ENCODE measurements at regions not wholly inside any gene's neighbourhood (a gene's known extent, or its start where the extent isn't known, plus 50 kb on each side); places are given as distances from the start of the nearest gene placed in this dataset.
"Not testable (repeated sequence)": the region's sequence is repeated elsewhere in the genome, so short reads cannot be mapped to it uniquely, and the experiment has no call there.

GRCh38 chr16:26454102-26454501 lies 612.6 kb upstream of the C16orf82 start:
- TF ChIP-seq CTCF (IDR thresholded peaks at IDR 0.05) = no peak
- Histone ChIP-seq H3K4me3 (no peak overlapping the region), H3K9me3 (peaks cover 4% of the 10 kb centered on the region), H3K36me3 (ENCODE audit: low read depth) (no peaks in the 10 kb centered on the region), H3K4me1 (ENCODE audit: low read depth) (no peaks in the 10 kb centered on the region)
- no peak for DNase-seq
- intact Hi-C loops (cut with DNase I, micrococcal nuclease) = no loop called here
- ATAC-seq = no peak

DNA sequence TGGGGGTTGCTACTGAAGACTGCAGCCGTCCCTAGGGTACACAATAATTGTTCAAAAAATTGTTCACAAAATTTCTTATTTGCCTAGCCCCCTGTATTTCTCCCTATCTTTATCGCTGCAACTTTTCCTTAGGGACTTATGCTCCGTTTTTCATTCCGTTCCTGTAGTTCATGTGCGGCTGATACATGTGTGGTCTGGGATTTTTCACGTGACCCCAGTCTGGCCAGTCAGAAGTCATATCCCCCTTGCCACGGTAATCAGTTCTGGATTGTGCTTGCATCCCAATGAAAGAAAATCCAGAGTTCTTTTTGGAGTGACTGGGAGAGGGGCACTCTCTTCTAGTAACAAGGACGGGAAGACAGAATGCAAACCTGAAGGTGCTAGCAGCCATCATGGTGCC lies 610.7 kb upstream of the C16orf82 start:
- intact Hi-C loops (cut with DNase I, micrococcal nuclease) = no loop called here
- no peak for ATAC-seq

GRCh38 chr16:26457095-26457494 lies 609.6 kb upstream of the C16orf82 start:
- intact Hi-C loops (cut with DNase I, micrococcal nuclease) = no loop called here
- TF ChIP-seq CTCF (IDR thresholded peaks at IDR 0.05) = no peak
- no peak for DNase-seq

More for the DNA sequence above, 610.7 kb upstream of the C16orf82 start:
- H3K9me3 ChIP-seq = peaks cover 4% of the 10 kb centered on the region
- DNase-seq = no peak
- TF ChIP-seq CTCF (IDR thresholded peaks at IDR 0.05) = no peak
- H3K4me1 ChIP-seq (ENCODE audit: low read depth) = no peaks in the 10 kb centered on the region
- H3K36me3 ChIP-seq (ENCODE audit: low read depth) = no peaks in the 10 kb centered on the region
- H3K4me3 ChIP-seq = no peak overlapping the region

GRCh38 chr16:26457882-26458281 lies 608.8 kb upstream of the C16orf82 start:
- intact Hi-C loops (cut with DNase I, micrococcal nuclease) = no loop called here
- ATAC-seq (no peak), DNase-seq (no peak)
- Histone ChIP-seq H3K36me3 (ENCODE audit: low read depth) (no peaks in the 10 kb centered on the region), H3K4me3 (no peak overlapping the region), H3K9me3 (peaks cover 4% of the 10 kb centered on the region), H3K4me1 (ENCODE audit: low read depth) (no peaks in the 10 kb centered on the region)
- no peak for TF ChIP-seq CTCF (IDR thresholded peaks at IDR 0.05)

More at GRCh38 chr16:26457095-26457494, 609.6 kb upstream of the C16orf82 start:
- H3K9me3 ChIP-seq = peaks cover 4% of the 10 kb centered on the region
- H3K4me1 ChIP-seq (ENCODE audit: low read depth) = no peaks in the 10 kb centered on the region
- H3K4me3 ChIP-seq = no peak overlapping the region
- no peak for ATAC-seq
- no peaks in the 10 kb centered on the region for H3K36me3 ChIP-seq (ENCODE audit: low read depth)

DNA sequence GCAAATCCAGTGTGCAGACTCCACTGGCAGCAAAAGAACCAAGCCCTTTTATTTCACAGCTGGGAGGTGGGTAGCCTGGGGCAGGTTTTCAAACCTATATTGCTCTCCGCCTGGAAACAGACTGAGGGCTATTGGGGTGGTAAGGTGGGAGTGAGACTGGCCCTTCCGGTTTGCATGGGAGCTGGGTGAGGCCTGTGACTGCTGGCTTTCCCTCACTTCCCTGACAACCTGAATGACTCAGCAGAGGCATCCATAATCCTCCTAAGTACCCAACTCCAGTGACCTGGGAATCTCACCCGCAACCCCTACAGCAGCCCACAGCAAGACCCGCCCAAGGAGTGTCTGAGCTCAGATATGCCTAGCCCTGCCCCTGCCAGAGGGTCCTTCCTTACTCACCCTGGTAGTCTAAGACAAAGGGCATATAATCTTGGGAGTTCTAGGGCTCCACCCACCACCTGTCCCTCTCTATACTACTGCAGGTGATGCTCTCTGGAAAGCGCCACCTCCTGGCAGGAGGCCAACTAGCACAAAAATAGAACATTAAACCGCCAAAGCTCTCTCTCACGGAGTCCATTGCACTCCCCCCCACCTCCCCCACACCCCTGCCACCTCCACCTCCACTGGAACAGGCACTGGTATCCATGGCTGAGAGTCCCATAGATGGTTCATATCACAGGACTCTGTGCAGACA lies 602.0 kb upstream of the C16orf82 start:
- H3K4me1 ChIP-seq (ENCODE audit: low read depth) = no peaks in the 10 kb centered on the region
- intact Hi-C loops (cut with DNase I, micrococcal nuclease) = no loop called here
- DNase-seq (no peak), ATAC-seq (no peak)
- TF ChIP-seq CTCF (IDR thresholded peaks at IDR 0.05) = no peak
- H3K9me3 ChIP-seq = no peaks in the 10 kb centered on the region
- H3K4me3 ChIP-seq = no peak overlapping the region
- no peaks in the 10 kb centered on the region for H3K36me3 ChIP-seq (ENCODE audit: low read depth)

GRCh38 chr16:26474405-26474804 lies 592.3 kb upstream of the C16orf82 start:
- H3K4me3 ChIP-seq; ATAC-seq; H3K4me1 ChIP-seq (ENCODE audit: low read depth); intact Hi-C loops (cut with DNase I, micrococcal nuclease); H3K36me3 ChIP-seq (ENCODE audit: low read depth); DNase-seq: not testable (repeated sequence)
- peaks cover 20% of the 10 kb centered on the region for H3K9me3 ChIP-seq
